GM19455 (cell line): ENCODE measurements at regions not wholly inside any gene's neighbourhood (a gene's known extent, or its start where the extent isn't known, plus 50 kb on each side); places are given as distances from the start of the nearest gene placed in this dataset.

Source experiments
- ATAC-seq: cut with Tn5 transposase; IDR thresholded peaks from one replicate; pipeline ENCODE4 v1.9.1; 2021; ENCODE audit not compliant: unreplicated experiment

DNA sequence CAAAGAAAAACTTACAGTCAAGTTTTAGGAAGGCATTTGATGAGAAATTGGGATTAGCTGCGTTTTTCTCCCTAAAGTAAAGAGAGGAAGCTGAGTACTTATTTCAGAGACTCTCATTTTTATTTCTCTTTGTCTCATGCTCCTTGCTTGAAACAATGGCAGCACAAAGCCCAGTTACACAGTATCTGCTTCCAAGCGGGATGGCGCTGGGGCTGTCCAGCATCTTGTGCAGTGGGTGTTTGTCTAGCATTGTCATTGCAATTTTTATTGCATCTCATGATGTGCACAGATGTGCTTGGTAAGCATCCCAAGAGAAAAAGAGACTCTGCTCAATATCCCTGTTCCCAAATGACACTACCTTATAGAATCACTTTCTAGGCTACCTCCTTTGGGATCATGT, 102.8 kb upstream of the ZNF521 start:
- no peak for ATAC-seq

DNA sequence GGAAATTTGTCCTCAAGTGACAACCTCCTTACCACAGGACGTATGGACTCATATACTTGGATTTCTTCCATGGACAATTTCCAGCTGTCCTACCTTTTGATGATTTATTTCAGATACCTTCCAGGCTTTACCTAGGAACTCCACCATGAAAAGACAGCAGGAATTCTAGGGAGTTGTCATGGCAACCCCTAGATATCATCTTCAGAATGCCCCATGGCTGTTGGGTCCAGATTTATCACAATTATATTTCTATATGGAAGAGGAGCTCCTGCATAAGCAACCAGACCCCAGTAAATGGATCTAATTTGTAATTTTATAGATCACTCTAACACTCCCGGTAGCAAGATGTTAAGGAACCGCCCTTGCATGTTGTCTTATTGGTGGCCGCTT, 102.3 kb upstream of the ZNF521 start:
- ATAC-seq = no peak

DNA sequence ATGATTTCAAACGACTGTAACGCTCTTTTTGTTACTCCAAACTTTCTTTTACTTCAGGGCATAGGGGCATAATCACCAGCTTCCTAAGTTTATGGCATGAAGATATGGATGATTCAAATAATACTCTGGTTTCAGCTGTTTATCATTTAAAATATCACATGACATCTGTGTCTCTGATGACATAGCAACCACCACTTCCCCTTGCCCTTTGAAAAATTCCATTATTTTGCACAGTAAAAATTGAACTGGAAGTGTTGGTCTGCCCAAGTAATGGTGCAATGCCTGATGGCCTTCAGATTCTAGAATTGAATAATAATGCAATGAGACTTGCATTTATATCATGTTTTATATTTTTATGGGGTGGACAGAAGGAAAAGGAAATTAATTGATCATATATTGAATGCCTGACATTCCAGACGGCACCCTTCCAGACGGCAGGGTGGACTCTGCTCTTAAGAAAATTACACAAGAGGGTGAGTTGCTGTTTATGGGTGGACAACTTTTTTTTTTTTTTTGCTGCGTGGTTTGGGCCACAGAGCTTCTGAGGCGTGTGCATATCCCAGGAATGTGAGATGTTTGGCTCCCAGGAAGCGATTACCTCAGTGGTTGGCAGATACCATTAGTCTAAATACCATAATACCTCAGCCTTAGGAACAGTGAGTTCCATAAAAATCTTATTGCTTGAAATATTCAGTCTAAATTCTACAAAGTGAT, 101.7 kb upstream of the ZNF521 start:
- no peak for ATAC-seq

- no peak for ATAC-seq
Measured at GRCh38 chr18:25451077-25451658, 99.2 kb upstream of the ZNF521 start.

DNA sequence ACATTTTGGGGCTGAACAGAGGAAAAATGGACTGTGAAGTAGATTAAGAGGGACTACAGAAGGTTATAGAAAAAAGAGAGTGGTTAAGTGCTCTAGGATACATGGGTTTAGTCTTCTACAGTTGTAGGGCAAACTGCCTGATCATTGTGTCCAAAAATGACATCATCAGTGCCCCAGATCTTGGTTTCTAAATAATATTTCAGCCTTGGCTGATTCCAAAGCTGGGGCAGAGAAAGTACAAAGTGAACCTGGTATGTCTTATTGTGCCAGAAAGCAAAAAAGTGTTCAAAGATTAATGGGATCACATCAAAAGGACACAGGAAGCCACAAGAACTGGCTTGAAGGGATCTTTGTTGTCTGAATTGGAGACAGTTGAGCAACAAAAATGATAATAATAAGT, 97.1 kb upstream of the ZNF521 start:
- no peak for ATAC-seq

- no peak for ATAC-seq
Measured at GRCh38 chr18:25446972-25447371, 95.0 kb upstream of the ZNF521 start.

- no peak for ATAC-seq
Measured at GRCh38 chr18:25445430-25445829, 93.5 kb upstream of the ZNF521 start.

DNA sequence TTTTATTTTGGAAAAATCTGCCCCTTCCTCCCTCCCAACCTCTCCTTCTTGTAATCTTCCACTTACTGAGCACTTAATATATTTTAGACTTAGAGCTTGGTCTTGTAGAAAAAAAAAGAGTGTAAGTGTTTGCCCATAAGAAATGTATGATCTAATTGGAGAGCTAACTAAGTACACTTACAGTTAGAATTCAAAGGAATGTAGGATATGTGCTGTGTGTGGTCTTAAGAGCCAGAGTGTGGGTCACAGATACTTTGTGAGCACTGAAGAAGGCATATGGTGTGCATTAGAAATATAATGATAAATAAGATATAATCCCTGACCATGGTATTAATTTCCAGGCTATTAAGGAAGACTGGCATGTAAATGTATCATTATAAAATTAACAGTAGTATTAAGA, 91.8 kb upstream of the ZNF521 start:
- ATAC-seq = no peak

GRCh38 chr18:25435149-25435782, 83.3 kb upstream of the ZNF521 start:
- no peak for ATAC-seq

DNA sequence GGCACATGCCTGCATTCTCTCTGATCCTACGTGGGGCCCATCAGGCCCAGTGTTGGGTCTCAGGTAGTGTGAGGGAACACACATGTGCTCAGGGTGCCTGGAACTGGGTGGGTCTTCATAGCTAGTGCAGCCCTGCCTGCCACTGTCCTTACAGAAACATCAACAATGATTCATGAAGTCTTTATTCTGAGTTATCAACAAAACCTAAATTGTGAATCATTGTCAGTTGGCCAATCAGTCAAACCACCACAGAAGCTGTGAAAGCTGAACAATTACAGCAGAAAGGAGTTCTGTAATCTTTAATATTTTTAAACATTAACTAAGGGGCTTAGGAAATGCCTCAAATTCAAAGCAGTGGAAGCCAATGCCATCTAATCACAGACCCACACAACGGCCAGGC, 82.8 kb upstream of the ZNF521 start:
- ATAC-seq = no peak

- no peak for ATAC-seq
Measured at GRCh38 chr18:25433590-25433989, 81.6 kb upstream of the ZNF521 start.

- no peak for ATAC-seq
Measured at GRCh38 chr18:25425024-25425423, 73.1 kb upstream of the ZNF521 start.

GRCh38 chr18:25423760-25424159, 71.8 kb upstream of the ZNF521 start:
- no peak for ATAC-seq

DNA sequence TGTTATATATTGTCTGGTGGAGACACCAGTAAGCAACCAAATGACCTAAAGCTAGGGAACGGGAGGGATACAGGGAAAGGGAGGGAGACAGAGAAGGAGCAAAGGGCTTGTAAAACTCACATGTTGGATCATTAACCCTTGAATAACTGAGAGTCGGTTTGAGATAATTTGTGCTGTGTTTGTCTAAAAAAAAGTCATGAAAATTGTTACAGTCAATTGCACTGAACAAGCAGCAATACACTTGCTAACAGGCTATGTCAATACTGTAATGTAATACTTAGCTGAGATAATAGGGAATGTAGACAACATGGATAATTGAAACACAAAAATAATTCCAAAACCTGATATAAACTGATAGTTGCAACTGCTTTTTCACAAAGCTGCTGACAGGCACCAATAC, 71.3 kb upstream of the ZNF521 start:
- no peak for ATAC-seq

- ATAC-seq = no peak
Measured at GRCh38 chr18:25422230-25422629, 70.3 kb upstream of the ZNF521 start.

DNA sequence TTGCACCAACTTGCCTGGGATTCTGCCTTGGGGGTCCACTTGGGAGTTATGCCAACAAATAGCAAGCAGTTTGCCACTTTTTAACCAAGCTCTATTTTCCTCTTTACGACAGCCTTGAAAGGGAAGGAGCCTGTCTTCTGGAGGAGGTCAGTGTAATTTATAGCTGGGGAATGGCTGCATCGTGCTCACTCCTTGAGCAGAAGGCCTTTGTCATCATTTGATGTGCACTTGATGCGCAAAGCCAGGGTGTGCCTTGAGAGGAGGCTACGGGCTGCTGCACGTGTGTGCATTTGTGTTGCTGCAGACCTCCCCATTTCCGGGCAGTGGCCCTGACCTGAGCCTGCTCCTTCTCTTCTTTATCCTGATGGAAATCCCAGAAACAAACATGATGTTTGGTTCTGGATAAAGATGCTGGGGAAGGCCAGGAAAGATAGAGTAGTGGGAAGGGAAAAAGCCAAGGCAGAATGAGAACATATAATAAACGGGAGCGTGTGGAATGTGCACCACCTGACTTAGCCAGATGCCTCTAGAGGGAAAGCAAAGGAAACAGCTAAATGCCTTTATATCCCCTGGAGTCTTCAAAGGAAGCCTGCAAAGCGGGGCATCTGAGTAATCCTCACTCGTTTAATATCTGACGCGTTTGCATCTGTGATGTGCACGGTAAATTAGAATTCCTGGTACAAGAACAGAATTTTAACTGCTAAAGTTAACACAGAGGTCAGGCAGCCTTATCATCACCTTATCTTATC, 68.3 kb upstream of the ZNF521 start:
- no peak for ATAC-seq

- no peak for ATAC-seq
Measured at GRCh38 chr18:25416374-25416773, 64.4 kb upstream of the ZNF521 start.

- ATAC-seq = no peak
Measured at GRCh38 chr18:25409971-25410370, 58.0 kb upstream of the ZNF521 start.

DNA sequence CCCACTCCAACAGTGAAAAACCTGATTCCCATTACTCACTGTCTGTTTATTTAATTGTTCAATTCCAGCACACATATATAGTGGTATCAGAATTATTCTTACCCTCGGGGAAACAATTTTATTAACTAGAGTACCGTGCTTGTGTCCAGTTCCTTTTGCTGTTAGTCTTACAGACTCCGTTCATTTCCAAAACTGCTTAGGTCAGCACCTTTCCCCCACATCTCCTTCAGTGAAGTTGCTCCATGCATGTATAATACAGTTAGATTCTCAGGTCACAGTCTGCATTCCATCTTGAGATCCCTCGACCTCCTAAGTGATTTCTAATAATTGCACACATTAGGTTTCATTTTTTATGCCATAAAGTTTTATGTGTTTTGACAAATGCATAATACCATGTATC, 56.3 kb upstream of the ZNF521 start:
- ATAC-seq = no peak
